ENCODE measurements at regions not wholly inside any gene's neighbourhood (a gene's known extent, or its start where the extent isn't known, plus 50 kb on each side); places are given as distances from the start of the nearest gene placed in this dataset.
"Not testable (repeated sequence)": the region's sequence is repeated elsewhere in the genome, so short reads cannot be mapped to it uniquely, and the experiment has no call there.

DNA sequence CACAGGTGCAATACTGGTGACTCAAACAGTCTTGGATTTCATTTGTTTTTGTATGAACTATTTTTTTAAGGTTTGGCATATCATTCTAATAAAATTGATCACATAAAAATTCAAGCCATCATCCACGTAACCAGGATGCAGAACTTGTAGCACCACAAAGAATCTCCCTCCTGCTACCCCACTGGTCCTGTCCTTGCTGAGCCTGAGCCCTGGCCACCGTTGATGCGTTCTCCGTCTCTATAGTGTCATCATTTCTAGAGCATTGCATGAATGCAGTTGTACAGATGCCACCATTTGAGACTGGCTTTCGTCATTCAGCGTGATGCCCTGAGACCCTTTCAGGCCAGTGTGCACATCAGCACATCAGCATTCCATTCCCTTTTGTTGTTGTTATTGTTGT lies 273.5 kb downstream of the TCERG1L start:
- TF ChIP-seq, protein P1, sequence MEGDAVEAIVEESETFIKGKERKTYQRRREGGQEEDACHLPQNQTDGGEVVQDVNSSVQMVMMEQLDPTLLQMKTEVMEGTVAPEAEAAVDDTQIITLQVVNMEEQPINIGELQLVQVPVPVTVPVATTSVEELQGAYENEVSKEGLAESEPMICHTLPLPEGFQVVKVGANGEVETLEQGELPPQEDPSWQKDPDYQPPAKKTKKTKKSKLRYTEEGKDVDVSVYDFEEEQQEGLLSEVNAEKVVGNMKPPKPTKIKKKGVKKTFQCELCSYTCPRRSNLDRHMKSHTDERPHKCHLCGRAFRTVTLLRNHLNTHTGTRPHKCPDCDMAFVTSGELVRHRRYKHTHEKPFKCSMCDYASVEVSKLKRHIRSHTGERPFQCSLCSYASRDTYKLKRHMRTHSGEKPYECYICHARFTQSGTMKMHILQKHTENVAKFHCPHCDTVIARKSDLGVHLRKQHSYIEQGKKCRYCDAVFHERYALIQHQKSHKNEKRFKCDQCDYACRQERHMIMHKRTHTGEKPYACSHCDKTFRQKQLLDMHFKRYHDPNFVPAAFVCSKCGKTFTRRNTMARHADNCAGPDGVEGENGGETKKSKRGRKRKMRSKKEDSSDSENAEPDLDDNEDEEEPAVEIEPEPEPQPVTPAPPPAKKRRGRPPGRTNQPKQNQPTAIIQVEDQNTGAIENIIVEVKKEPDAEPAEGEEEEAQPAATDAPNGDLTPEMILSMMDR (conservative IDR thresholded peaks at IDR 0.05; ENCODE audit: low read length) = no peak
- no peak overlapping the region for H3K4me3 ChIP-seq (ENCODE audit: low read length)

DNA sequence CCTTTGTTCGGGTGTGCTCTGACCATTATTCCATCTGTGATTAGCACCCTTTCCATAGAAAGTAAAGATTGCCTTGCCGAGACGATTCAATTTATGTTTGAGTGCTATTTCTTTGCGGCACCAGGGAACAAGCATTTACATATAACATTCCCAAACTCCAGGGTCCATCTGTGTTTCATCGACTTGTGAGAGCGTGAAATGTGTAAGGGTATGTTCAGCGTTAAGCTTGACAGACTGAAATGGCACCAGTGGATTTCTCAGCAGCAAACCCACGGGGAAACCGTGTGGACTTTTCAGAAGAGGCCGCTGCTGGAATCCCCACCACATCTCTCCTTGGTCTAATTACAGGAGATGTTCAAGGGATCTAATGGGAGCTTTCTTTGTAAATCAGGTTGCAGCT lies 270.5 kb downstream of the TCERG1L start:
- DNase-seq (ENCODE audit: low read depth) = no peak
- TF ChIP-seq, protein P1 (conservative IDR thresholded peaks at IDR 0.05; ENCODE audit: low read length) = no peak
- H3K4me3 ChIP-seq (ENCODE audit: low read length) = no peak overlapping the region

More for the DNA sequence above, 273.5 kb downstream of the TCERG1L start:
- DNase-seq (ENCODE audit: low read depth) = no peak

DNA sequence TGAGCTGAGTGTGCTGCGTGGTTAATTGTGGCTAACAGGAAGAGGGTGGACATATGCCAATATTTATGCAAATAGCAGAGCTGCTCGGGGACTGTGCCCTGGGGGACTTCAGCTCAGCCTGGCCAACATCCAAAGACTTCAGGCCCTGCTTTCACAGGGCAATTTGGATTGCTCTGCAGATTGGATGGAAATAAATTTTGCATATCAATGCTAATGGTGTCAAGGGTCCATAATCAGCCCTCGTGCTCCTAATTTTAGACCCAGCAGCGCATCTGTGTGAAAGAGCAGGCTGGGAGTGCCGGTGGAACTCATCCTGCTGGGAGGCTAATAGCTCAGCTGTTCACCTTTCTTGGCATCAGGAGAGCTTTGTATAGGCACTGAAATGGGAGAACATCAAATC lies 270.1 kb downstream of the TCERG1L start:
- no peak overlapping the region for H3K4me3 ChIP-seq (ENCODE audit: low read length)
- TF ChIP-seq, protein P1 (conservative IDR thresholded peaks at IDR 0.05; ENCODE audit: low read length) = no peak
- no peak for DNase-seq (ENCODE audit: low read depth)

DNA sequence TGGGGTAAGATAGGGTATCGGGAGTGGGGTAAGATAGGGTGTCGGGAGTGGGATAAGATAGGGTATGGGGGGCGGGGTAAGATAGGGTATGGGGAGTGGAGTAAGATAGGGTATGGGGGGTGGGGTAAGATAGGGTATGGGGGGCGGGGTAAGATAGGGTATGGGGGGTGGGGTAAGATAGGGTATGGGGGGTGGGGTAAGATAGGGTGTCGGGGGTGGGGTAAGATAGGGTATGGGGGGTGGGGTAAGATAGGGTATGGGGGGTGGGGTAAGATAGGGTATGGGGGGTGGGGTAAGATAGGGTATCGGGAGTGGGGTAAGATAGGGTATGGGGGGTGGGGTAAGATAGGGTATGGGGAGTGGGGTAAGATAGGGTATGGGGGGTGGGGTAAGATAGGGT lies 269.5 kb downstream of the TCERG1L start:
- H3K4me3 ChIP-seq (ENCODE audit: low read length); DNase-seq (ENCODE audit: low read depth): not testable (repeated sequence)

Data from AG10803 (cell line).